ENCODE measurements at regions not wholly inside any gene's neighbourhood (a gene's known extent, or its start where the extent isn't known, plus 50 kb on each side); places are given as distances from the start of the nearest gene placed in this dataset.

DNA sequence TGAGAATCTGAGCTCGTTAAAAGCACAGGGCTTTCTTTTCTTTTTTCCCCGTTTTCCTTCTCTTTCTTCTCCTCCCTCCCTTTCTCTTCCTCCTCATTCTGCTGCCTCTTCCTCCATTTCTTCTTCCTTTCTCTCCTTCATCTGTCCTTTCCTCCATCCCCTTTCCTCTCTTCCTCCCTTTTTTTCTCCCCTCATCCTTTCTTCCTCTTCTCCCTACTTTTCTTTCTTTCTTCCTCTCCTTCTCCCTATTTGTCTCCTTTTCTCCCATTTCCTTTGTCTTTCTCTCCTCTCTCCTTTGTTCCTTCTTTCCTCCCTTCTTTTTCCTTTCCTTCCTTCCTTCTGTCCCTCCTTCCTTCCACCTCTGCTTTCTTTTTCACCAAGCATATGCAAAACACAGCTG, 649.4 kb downstream of the IRX1 start:
- FAIRE-seq (no peak), DNase-seq (ENCODE audit: low spot score in 2 of 2) (no peak)

DNA sequence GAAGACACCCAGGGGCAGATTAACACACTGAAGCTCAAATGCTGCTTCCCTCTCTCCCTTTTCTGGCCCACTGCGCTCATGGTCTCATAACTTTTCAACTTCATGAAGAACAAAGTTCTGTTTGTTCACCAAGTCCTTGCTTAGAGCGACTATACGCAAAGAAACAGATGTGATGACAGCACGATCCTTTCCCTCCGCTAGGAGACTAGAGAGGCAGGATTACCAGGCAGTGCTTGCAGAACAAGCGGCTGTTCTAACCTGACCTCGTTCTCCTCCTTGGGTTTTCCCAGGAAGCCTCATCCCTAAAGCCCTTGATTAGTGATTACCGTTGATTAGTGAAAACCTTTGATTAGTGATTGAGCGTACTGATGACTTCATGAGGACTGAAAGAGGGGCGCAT, 649.9 kb downstream of the IRX1 start:
- FAIRE-seq: no peak
- DNase-seq (ENCODE audit: low spot score in 2 of 2): no peak

DNA sequence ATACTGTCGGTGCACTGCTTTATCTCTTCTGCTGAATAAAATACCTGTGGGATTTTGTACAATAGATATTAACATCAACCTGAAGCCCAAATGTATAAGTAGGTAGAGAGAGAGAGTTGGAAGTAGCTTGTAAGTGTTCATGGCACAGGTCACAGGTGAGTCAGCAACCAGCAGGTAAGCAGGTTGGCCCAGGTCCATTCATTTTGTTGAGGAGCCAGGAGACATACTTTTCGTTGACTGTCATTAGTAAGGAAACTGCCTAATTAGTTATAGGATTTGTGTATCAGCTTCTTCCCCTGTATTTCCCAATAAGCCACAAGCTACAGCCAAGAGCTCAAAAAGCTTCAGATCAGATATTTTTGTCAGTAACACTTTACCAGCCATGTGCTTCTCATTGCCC, 650.8 kb downstream of the IRX1 start:
- DNase-seq (ENCODE audit: low spot score in 2 of 2): no peak
- no peak for FAIRE-seq

DNA sequence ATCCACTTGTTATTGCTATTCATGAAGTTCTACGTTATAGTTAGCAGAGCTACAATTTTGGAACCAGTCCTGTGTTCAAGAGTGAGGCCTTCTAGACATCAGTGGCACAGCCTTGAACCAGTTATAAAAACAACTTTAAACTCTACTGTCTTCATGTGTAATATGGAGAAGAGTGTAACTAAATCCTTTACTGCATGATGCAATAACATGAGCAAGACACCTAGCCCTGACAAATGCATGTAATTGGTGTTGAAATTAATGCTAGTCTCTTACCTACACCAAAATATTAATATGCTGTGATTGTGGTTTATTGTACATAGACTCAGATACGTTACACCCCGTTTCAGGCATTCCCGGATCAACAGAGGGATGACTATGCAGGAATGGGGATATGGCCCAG, 654.6 kb downstream of the IRX1 start:
- no peak for FAIRE-seq
- no peak for DNase-seq (ENCODE audit: low spot score in 2 of 2)

DNA sequence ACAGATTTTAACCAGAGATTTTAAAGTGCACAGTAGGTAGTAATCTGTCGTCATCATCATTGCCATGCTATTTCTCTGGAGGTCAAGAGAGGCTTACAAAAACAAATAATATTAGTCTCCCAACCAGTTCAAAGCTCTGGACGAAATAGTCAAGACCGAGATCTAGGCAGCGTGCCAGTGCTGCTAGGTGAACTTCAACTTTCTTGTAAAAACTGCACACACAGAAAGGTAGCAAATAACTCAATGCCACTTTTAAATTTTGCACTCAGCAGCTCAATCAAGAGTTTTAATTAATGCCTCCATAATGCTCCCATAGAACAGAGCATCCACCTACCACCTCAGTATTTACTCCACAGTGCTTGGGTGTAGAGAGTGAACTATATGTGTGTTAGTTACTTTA, 656.8 kb downstream of the IRX1 start:
- DNase-seq (ENCODE audit: low spot score in 2 of 2) (no peak), FAIRE-seq (no peak)

DNA sequence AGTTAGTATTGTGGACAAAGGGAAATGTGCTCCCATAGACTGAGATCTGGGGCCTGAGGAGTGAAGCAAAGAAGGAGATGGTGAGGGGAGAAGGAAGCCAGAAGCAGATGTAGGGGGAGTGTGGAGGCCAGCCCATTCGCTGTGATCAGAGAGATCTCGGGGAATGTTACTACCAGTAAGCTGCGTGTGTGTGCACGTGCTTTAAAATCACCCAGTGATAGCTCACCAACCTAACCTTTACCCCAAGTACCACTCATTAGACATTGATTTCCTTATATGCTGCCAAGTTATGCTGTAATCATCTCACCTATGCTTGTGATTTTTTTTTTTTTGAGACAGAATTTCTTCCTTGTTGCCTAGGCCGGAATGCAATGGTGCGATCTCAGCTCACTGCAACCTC, 659.1 kb downstream of the IRX1 start:
- DNase-seq (ENCODE audit: low spot score in 2 of 2) (no peak), FAIRE-seq (no peak)

DNA sequence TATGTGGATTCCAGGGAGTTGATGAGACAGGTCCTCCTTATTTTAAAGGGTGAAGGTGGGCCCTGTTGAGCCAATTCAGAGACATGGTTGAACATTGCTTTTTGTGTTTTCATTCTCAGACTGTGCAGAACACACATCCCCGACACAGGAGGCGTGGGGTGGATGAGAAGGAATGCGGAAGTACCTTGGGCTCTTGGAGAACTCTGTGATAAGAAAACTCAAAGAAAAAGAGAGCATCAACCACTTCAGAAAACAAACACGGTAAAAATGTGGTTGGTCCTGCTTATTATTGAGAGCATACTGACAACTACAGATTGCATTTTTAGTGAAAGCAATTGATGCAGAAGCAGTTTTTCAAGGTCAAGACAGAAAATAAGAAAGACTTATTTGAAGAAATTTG, 659.8 kb downstream of the IRX1 start:
- no peak for FAIRE-seq

DNA sequence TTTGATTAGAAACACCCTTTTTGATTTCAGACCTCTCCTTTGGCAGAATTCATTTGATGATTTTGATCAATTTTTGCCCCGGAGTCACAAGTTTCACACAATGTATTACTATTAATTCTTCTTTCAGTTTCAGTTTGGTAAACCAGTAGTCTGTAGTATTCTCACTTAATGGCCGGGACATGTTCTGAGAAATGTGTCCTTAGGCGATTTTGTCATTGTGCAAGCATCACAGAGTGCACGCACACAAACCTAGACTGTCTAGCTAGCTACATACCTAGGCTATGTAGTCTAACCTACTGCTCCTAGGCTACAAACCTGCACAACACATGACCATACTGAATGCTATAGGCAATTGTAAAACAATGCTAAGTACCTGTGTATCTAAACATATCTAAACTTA, 662.5 kb downstream of the IRX1 start:
- no peak for FAIRE-seq
- no peak for DNase-seq (ENCODE audit: low spot score in 2 of 2)

More for the DNA sequence above, 659.8 kb downstream of the IRX1 start:
- DNase-seq (ENCODE audit: low spot score in 2 of 2): no peak

DNA sequence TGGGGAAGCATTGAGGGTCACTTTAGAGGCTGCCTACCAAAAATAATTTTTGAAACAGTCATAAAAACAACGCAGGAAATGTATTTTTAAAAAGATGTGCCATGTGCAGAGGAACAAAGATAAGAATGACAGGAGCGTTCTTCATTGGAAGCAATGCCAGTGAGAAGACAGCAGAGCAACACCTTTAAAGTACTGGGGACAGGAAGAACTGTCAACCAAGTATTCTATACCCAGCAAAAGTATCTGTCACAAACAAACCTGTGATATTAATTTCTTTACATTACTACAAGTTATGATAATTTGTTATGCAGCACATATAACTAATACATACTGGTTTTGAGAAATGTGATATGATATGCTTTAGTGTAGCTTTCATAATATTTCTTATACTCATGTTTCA, 675.6 kb downstream of the IRX1 start:
- DNase-seq (ENCODE audit: low spot score in 2 of 2) (no peak), FAIRE-seq (no peak)

DNA sequence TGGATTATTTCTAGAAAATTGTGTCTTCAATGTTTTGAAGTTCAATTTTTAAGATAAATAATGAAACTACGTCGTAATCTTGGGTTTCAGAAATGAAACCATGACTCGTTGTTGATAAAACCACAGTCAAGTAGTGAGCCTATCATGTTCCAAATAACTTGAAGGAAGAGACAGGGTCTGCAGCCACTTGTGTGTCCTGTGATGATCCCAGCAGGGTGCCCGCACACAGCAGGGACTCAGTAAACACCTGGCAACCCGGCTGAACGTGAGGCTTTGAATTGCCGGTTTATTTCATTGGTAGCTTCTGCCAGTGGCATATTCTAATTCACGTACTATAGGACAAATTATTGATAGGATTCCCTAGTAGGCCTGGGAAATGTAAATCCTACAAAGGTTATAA, 679.6 kb downstream of the IRX1 start:
- DNase-seq (ENCODE audit: low spot score in 2 of 2): no peak
- FAIRE-seq: no peak

DNA sequence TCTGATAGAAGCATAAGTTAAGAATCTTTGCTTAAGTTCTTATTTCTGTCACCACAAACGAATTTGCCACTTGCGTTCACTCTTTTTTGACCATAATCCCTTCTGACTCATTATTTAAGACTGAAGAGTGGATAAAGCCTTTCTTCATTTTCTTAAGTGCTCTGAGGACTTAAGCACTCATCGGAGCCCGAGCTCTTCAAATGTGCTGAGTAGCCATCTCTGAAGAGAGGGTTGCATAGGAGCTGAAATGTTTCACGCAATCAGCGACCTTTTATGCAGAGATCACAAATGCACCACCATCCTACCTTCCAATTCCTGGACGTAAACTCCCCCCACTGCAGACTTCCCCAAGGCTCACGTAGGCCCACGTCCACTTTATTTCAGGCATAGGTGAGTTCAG, 699.2 kb downstream of the IRX1 start:
- FAIRE-seq: no peak
- no peak for DNase-seq (ENCODE audit: low spot score in 2 of 2)

DNA sequence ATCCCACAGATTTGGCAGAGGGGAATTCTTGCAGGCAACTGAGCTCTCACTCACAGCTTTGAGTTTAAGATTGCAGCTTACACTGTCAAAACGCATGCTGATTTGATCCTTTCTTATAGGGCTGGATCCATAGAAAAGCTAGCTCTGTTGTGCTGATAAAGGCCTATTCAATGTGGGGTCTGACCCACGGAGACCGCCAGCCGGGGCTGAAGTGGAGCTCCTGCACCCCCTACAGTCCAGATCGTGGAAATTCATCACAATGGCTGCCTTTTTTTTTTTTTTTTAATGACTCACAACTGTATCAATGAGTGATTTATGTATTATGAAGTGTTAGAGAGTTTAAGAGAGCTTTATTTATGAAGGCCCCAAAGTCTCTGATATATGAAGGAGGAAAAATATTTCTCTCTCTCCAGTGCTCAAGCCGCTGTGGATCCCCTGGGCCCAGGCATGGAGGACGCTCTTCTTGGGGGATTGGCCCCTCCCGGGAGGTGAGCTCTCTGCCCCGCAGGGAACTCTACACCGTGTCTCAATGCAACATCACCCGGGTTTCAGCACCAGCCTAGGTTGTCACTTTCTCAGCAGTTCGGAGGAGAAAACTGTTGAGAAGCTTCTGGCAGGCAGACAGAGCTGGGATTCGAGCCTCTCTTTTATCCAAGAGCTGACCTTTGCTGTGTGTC, 700.2 kb downstream of the IRX1 start:
- DNase-seq (ENCODE audit: low spot score in 2 of 2) (peak in 1 of 2 donors; percentile 22), FAIRE-seq (no peak)

DNA sequence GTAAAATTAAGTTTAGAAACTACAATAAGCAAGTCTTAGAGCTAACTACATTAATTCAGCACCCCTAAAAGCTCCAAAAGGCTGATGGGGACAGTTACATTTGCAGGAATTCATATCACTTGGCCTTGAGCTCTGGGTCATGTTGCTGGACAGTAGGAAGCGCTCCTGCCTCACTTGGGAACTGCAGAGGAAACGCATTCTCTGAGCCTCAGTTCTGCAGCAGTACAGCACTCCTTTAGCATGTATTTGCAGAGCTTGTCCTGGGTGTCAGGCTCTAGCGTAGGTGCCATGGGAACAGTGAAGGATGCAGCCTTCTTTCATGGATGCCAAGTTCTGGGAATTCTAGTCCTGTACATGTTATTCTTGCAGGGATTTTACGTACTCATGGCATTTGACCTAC, 710.4 kb downstream of the IRX1 start:
- FAIRE-seq (no peak), DNase-seq (ENCODE audit: low spot score in 2 of 2) (no peak)

DNA sequence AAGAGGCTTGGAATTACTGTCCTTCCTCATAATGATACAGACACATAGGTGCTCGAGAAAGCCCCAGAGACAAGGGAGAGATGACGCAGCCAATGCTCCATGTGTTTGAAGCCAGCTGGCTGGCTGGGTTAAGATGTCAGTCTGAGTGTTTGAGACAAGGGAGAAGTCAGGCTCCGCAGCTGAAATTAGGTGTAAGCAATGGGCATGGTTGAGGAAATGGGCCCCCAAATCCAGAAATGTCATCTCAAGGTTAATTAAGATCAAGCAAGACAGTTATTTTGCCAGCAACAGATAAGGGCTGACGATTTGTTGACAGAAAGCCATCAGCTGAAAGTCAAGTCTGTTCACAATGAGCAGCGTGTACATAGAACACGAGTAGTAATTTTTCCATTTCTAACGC, 713.4 kb downstream of the IRX1 start:
- DNase-seq (ENCODE audit: low spot score in 2 of 2) (no peak), FAIRE-seq (no peak)

DNA sequence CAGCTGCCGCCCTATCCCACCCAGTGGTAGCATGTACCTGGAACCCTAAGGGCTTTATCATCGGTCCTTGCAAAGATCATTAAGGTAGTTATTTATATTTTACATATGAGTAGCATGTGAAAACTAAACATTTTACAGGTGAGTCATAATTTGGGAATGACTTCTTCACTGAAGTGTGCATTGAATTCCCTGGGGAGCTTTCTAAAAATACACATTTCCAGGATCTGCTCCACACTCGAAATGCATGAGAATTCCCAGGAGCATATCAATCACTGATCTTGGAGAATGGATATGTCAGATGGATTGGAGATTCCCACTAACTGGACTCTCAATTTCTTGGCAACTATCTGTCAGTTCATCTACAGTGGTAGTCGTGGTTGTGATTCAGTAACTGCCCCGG, 717.5 kb downstream of the IRX1 start:
- no peak for DNase-seq (ENCODE audit: low spot score in 2 of 2)
- no peak for FAIRE-seq

DNA sequence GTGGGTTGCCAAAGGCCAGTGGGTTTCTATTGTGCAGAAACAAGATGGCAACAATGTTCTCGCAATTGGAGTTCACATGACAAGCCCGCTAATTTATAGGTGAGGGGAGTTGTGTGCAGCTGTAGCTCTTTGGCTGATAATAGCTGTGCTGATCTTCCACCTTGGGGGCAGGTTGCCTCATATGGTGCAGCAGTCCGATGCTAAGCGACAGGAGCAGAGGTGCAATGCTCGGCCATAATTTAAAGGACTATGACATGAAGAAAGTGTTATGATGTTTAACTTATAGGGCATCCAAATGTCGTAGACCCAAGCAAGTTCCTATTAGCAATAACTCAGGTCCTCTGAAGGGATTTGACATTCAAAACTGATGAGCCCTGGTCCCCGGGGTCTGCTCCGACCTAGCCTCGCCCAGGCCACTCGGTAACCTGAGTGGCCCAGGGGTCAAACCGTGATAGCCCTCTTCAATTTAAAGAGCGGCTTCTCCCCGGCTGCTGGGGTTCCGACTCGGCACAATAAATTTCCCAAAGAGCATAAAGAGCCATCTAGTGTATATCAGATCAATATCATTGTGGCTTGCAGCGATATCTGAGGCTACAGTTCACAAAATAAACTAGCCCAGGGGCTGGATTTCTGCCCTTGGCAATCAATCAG, 724.0 kb downstream of the IRX1 start:
- DNase-seq (ENCODE audit: low spot score in 2 of 2) (no peak), FAIRE-seq (no peak)

DNA sequence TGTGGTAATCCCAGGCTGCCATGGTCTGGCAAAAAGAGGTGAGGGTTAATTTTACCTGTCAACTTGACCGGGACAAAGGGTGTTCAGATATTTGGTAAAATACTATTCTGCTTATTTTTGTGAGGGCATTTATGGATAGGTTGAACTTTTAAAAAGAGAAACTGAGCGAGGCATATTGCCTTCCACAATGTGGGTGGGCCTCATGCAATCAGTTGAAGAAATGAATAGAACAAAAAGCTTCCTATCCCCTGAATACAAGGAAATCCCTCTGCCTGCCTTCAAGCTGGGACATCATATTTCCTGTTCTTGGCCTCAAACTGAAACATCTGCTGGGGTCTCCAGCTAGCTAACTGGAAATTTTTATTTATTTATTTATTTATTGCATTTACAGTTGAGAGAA, 734.7 kb downstream of the IRX1 start:
- no peak for DNase-seq (ENCODE audit: low spot score in 2 of 2)
- no peak for FAIRE-seq

DNA sequence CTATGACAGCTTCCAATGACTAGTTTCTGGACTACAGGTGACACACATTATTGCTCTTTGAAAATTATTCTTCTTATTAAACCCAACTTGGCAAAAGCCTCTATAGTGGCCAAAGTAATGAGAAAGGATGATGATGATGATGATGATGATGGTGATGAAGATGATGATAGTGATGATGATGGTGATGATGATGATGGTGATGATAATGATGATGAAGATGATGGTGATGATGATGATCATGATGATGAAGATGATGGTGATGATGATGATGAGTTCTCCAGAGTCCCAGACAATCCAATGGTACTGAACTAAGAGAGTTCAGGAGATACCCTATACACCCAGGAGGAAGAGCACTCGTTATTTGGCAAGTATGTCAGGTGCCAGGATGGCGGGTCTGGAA, 739.4 kb downstream of the IRX1 start:
- no peak for DNase-seq (ENCODE audit: low spot score in 2 of 2)
- no peak for FAIRE-seq

DNA sequence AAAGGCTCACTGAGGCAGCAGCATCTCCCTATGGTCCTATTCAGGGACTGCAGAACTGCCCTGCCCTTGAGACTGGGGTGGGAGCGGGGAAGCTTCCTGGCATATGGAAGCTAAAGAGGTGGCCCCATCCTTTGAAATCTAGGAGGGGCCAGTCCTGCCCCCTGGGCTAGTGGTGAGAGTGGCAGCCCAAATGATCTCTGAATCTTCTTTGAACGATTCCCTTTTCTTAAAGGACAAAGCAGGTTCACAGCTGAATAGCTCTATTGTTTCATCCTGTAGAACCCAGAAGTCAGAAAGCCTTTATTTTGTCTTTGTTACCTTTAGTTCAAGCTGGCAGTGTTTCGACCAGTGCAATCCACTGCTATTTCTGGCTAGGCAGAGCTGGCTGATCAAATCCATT, 741.9 kb downstream of the IRX1 start:
- DNase-seq (ENCODE audit: low spot score in 2 of 2) (no peak), FAIRE-seq (no peak)

DNA sequence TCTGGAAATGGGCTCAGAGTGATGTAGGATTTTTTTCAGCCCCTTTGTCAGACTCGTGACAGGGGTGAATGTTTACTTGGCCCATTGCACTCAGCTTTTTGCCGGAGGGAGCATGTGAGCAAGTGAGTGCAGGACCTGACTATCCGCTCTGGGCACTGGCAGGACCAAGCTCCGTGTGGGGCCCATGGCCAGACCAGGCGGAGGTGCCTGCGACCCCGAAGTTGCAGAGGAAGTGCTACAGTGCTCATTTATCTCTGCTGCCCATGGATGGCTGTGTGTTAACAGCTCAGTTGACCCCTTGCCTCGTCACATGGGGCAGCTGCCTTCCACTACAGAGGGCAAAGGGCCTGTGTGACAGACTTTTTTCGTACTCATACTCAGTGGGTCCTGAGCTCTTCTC, 744.3 kb downstream of the IRX1 start:
- DNase-seq (ENCODE audit: low spot score in 2 of 2): no peak
- no peak for FAIRE-seq

DNA sequence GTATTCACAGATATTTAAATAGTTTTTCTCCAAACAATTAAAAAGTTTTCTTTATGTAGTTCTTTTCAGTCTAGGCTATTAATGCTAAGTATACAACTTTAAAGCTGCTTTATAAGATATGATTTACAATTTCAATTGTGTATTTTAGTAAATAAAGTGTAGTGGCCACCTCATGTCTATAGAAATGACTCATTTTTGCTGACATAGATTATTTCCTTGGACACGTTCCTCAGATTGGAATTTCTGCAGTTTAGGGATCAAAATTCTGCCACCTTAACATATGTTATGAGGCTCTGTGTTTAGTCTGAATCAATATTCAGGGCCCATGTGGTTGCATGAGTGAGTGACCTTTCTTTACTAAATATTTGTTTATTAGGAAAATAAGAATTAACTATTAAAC, 750.2 kb downstream of the IRX1 start:
- no peak for FAIRE-seq
- DNase-seq (ENCODE audit: low spot score in 2 of 2): no peak

DNA sequence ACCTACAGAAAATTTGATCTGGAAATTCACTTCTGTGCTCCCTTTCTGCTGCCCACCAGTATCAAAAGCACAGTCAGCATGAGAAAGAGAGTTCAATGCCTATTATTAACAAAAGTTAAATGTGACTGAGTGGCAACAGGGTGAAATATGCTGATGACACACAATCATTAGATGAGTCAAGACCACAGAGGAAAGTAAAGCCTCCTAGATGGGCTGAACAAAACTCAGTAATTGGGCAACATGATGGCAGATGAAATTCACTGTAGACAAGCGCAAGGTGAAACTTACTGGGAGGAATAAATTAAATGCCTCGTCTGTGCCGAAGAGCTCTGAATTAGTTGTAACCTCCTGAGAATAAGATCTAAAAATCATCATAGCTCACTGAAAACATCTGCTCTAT, 752.8 kb downstream of the IRX1 start:
- FAIRE-seq: no peak
- no peak for DNase-seq (ENCODE audit: low spot score in 2 of 2)

DNA sequence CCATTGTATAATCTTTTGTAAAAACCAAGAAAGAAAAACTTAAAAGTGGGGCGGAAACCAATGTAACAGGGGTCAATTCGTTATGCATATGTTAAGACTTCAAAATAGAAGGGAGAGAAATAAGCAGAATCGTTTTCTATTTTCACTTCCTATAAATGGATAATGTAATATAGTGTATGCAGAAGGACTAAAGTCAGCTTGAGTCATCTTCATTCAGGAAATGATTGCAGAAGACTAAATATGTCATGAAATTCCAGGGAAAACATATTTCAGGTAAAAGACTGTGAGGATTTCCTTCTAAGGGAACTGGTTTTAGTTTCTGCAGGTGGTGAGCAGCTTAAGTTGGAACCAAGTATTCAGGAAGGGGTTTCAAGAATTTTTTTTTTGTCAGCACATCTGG, 753.3 kb downstream of the IRX1 start:
- FAIRE-seq (no peak), DNase-seq (ENCODE audit: low spot score in 2 of 2) (no peak)

Measured in frontal cortex (tissue), 3 donors.